Caco-2 (cell line): ENCODE measurements at regions not wholly inside any gene's neighbourhood (a gene's known extent, or its start where the extent isn't known, plus 50 kb on each side); places are given as distances from the start of the nearest gene placed in this dataset.

Experiments used
- BruUV-seq: library from RNA; stranded (reverse); fragments of 400-500 nt; replicated peaks from 2 replicates; lab custom pipeline; 2021; lab: Mats Ljungman, UMichigan
- CTCF ChIA-PET: fragments of 300-600 bp; sonication (Branson Sonifier 250); formaldehyde crosslinking; loops from one replicate; lab custom pipeline; 2022; ENCODE audit warnings: antibody characterized with exemption; lab: Charles Lee
- POLR2A ChIA-PET: fragments of 300-600 bp; sonication (Branson Sonifier 250); formaldehyde crosslinking; loops from one replicate; lab custom pipeline; 2022; ENCODE audit warnings: antibody characterized with exemption; lab: Charles Lee
- DNase-seq, 2 experiments: peaks; one replicate each; pipeline versions ENCODE4 v3.0.0 to v3.0.0-alpha.2; 2020 to 2022
- H3K27me3 ChIP-seq: replicated peaks from 2 replicates; pipeline ENCODE4 v1.6.0; 2011; ENCODE audit warnings: low read length; ENCODE audit not compliant: control insufficient read depth, insufficient read depth
- H3K36me3 ChIP-seq: 2 replicates; pipeline ENCODE4 v1.5.1; 2011; ENCODE audit warnings: low read length; ENCODE audit not compliant: control insufficient read depth, insufficient read depth
- H3K4me1 ChIP-seq: fragments of 250-450 bp; sonication (Bioruptor Pico); 2 replicates; pipeline ENCODE4 v1.5.1; 2020; ENCODE audit warnings: mild to moderate bottlenecking
- H3K4me3 ChIP-seq: 2 replicates; pipeline ENCODE4 v1.5.1; 2011; ENCODE audit warnings: low read depth, mild to moderate bottlenecking, control low read depth, low read length
- H3K9me3 ChIP-seq: fragments of 250-450 bp; sonication (Bioruptor Pico); 2 replicates; pipeline ENCODE4 v1.5.1; 2020; ENCODE audit warnings: mild to moderate bottlenecking, moderate library complexity
- H3K27ac Mint-ChIP-seq: one replicate; pipeline ENCODE4 v1.8.0; 2022; ENCODE audit warnings: mixed read lengths; ENCODE audit not compliant: unreplicated experiment
- H3K27me3 Mint-ChIP-seq: one replicate; pipeline ENCODE4 v1.8.0; 2022; ENCODE audit warnings: mixed read lengths; ENCODE audit not compliant: insufficient read depth, unreplicated experiment
- H3K36me3 Mint-ChIP-seq: one replicate; pipeline ENCODE4 v1.8.0; 2022; ENCODE audit warnings: mild to moderate bottlenecking, mixed read lengths; ENCODE audit not compliant: insufficient read depth, unreplicated experiment
- H3K4me1 Mint-ChIP-seq: one replicate; pipeline ENCODE4 v1.8.0; 2022; ENCODE audit warnings: low read depth, mixed read lengths; ENCODE audit not compliant: unreplicated experiment
- H3K4me3 Mint-ChIP-seq: one replicate; pipeline ENCODE4 v1.8.0; 2022; ENCODE audit warnings: mild to moderate bottlenecking, moderate library complexity, mixed read lengths; ENCODE audit not compliant: unreplicated experiment
- H3K9me3 Mint-ChIP-seq: one replicate; pipeline ENCODE4 v1.8.0; 2022; ENCODE audit warnings: mixed read lengths; ENCODE audit not compliant: unreplicated experiment
- intact Hi-C: fragments of 100-400 bp; cut with micrococcal nuclease; formaldehyde crosslinking; loops from one replicate; pipeline ENCODE4 v1.10.0; 2022; ENCODE audit not compliant: unreplicated experiment
- TF ChIP-seq, protein P1 (sequence below), 2 experiments: fragments of 200-600 bp in 1 of 2; IDR thresholded peaks; 1 replicate in 1 of 2; 2 replicates in 1 of 2; pipeline versions ENCODE4 v1.5.1 to v1.8.0; 2011 to 2022; ENCODE audit warnings: antibody characterized with exemption in 1 of 2, control low read depth in 1 of 2, inconsistent platforms in 1 of 2, low read depth in 1 of 2, low read length in 1 of 2, mild to moderate bottlenecking in 1 of 2, moderate library complexity in 1 of 2; ENCODE audit not compliant: insufficient read depth in 1 of 2, severe bottlenecking in 1 of 2, unreplicated experiment in 1 of 2

DNA sequence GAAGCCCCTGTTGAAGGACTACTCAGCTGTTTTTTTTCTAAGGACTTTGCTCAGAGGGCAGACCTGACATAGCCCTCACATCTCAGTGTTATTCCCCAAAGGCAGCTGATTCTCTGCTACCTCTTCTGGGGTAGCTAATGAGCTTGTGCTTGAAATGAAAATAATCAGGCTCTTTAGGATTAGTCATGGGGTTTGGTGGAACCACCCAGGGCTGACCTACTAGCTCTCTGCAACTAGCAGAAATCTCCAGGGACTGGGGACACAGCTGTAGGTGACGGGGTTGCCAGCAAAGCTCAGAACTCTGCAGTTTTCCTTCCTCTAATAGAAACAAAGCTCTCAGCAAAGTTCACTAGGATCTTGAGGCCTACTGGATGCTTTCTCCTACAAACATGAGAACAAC is 106.4 kb upstream of the BCL9 start:
- intact Hi-C loops: no loop called here
- H3K4me3 ChIP-seq: no peak overlapping the region
- H3K36me3 ChIP-seq: no peaks in the 10 kb centered on the region
- Mint-ChIP-seq H3K27me3 (peaks cover under 1% of the 10 kb centered on the region), H3K9me3 (no peaks in the 10 kb centered on the region), H3K27ac (no peak overlapping the region), H3K36me3 (no peaks in the 10 kb centered on the region), H3K4me1 (no peaks in the 10 kb centered on the region), H3K4me3 (no peak overlapping the region)
- BruUV-seq: no TSS peak
- POLR2A ChIA-PET: no interaction called here
- H3K4me1 ChIP-seq: no peaks in the 10 kb centered on the region
- DNase-seq: no peak
- CTCF ChIA-PET: no interaction called here
- TF ChIP-seq, protein P1, sequence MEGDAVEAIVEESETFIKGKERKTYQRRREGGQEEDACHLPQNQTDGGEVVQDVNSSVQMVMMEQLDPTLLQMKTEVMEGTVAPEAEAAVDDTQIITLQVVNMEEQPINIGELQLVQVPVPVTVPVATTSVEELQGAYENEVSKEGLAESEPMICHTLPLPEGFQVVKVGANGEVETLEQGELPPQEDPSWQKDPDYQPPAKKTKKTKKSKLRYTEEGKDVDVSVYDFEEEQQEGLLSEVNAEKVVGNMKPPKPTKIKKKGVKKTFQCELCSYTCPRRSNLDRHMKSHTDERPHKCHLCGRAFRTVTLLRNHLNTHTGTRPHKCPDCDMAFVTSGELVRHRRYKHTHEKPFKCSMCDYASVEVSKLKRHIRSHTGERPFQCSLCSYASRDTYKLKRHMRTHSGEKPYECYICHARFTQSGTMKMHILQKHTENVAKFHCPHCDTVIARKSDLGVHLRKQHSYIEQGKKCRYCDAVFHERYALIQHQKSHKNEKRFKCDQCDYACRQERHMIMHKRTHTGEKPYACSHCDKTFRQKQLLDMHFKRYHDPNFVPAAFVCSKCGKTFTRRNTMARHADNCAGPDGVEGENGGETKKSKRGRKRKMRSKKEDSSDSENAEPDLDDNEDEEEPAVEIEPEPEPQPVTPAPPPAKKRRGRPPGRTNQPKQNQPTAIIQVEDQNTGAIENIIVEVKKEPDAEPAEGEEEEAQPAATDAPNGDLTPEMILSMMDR (IDR thresholded peaks at IDR 0.05; ENCODE audit: insufficient read depth in 1 of 2, low read depth in 1 of 2, low read length in 1 of 2, severe bottlenecking in 1 of 2, unreplicated experiment in 1 of 2): no peak
- H3K9me3 ChIP-seq: no peaks in the 10 kb centered on the region
- no peaks in the 10 kb centered on the region for H3K27me3 ChIP-seq

DNA sequence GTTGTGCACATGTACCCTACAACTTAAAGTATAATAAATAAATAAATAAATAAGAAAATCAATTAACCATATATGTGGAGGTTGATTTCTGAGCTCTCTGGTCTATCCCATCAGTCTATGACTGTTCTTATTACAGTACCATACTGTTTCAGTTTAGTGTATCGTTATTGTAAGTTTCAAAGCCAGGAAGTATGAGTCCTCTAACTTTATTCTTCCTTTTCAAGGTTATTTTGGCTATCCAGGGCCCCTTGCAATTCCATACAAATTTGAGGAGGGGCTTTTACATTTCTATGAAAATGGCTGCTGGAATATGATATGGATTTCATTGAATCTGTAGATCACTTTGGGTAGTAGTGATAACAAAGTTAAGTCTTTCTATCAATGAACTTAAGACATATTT is 96.9 kb upstream of the BCL9 start:
- no peaks in the 10 kb centered on the region for H3K27me3 ChIP-seq
- no TSS peak for BruUV-seq
- H3K4me3 Mint-ChIP-seq: no peak overlapping the region
- H3K9me3 Mint-ChIP-seq: peaks cover 13% of the 10 kb centered on the region
- H3K36me3 ChIP-seq: no peaks in the 10 kb centered on the region
- peaks cover 3% of the 10 kb centered on the region for H3K27me3 Mint-ChIP-seq
- no peak overlapping the region for H3K27ac Mint-ChIP-seq
- H3K4me3 ChIP-seq: no peak overlapping the region
- H3K36me3 Mint-ChIP-seq: no peaks in the 10 kb centered on the region
- TF ChIP-seq, protein P1 (IDR thresholded peaks at IDR 0.05; ENCODE audit: insufficient read depth in 1 of 2, low read depth in 1 of 2, low read length in 1 of 2, severe bottlenecking in 1 of 2, unreplicated experiment in 1 of 2): no peak
- H3K9me3 ChIP-seq: peaks cover 13% of the 10 kb centered on the region; the same call in 1 of the 2 replicates
- no peak for DNase-seq
- intact Hi-C loops: no loop called here
- ChIA-PET POLR2A (no interaction called here), CTCF (no interaction called here)
- H3K4me1 Mint-ChIP-seq: no peaks in the 10 kb centered on the region
- H3K4me1 ChIP-seq: no peaks in the 10 kb centered on the region

DNA sequence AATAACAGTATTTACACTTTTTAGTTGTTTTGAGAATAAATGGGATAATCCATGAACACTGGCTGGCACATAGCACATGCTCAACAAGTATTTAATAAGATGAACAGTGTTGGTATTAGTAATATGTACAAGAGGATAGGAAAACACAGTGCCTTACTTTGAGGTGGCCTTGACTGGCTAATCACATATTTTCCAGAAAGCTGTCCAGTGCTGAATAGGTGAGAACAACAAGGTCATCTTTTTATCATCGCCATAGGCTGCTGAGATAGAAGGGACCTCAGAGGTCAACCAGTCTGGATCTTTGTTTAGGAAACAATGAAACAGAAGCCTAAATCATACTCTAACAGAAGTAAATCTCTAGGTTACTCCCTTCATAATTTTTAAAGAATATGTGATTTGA is 89.7 kb upstream of the BCL9 start:
- H3K36me3 Mint-ChIP-seq: no peaks in the 10 kb centered on the region

More for the DNA sequence above, 89.7 kb upstream of the BCL9 start:
- BruUV-seq: no TSS peak
- Mint-ChIP-seq H3K27me3 (peaks cover 4% of the 10 kb centered on the region), H3K4me1 (no peaks in the 10 kb centered on the region), H3K9me3 (no peaks in the 10 kb centered on the region), H3K4me3 (no peak overlapping the region), H3K27ac (no peak overlapping the region)
- CTCF ChIA-PET: no interaction called here
- H3K4me3 ChIP-seq: no peak overlapping the region
- no peaks in the 10 kb centered on the region for H3K9me3 ChIP-seq
- H3K36me3 ChIP-seq: no peaks in the 10 kb centered on the region
- H3K4me1 ChIP-seq: no peaks in the 10 kb centered on the region
- intact Hi-C loops: no loop called here
- no peaks in the 10 kb centered on the region for H3K27me3 ChIP-seq
- DNase-seq: no peak
- POLR2A ChIA-PET: no interaction called here
- TF ChIP-seq, protein P1 (IDR thresholded peaks at IDR 0.05; ENCODE audit: insufficient read depth in 1 of 2, low read depth in 1 of 2, low read length in 1 of 2, severe bottlenecking in 1 of 2, unreplicated experiment in 1 of 2): no peak
